GM12878 (cell line): ENCODE measurements at regions not wholly inside any gene's neighbourhood (a gene's known extent, or its start where the extent isn't known, plus 50 kb on each side); places are given as distances from the start of the nearest gene placed in this dataset.

Source experiments
- NFIC ChIP-seq: IDR thresholded peaks from 2 replicates; pipeline ENCODE4 v1.6.1; 2012; ENCODE audit warnings: low read depth, mild to moderate bottlenecking, inconsistent platforms, low read length, moderate library complexity
- NFYB ChIP-seq: IDR thresholded peaks from 2 replicates; pipeline ENCODE4 v1.6.1; 2011; ENCODE audit warnings: low read depth, mild to moderate bottlenecking, low read length, improper control_type of control experiment, moderate library complexity; ENCODE audit not compliant: insufficient read depth
- POLR2AphosphoS5 ChIP-seq: IDR thresholded peaks from 2 replicates; pipeline ENCODE4 v1.6.1; 2011; ENCODE audit warnings: mild to moderate bottlenecking, low read length, inconsistent platforms
- SIN3A ChIP-seq: IDR thresholded peaks from 2 replicates; pipeline ENCODE4 v1.6.1; 2012; ENCODE audit warnings: low read depth, low read length, improper control_type of control experiment
- SPI1 ChIP-seq: IDR thresholded peaks from 2 replicates; pipeline ENCODE4 v1.6.1; 2011; ENCODE audit warnings: low read depth, mild to moderate bottlenecking, low read length, moderate library complexity, borderline replicate concordance; ENCODE audit not compliant: insufficient read depth
- SRF ChIP-seq, 2 experiments: IDR thresholded peaks; 2 replicates each; pipeline ENCODE4 v1.6.1; 2011; ENCODE audit warnings: low read depth in 2 of 2, low read length in 2 of 2, mild to moderate bottlenecking in 1 of 2, moderate library complexity in 1 of 2
- TF ChIP-seq, protein P1 (sequence below), 3 experiments: IDR thresholded peaks in 2 of 3; conservative IDR thresholded peaks in 1 of 3; 2 replicates each; pipeline ENCODE4 v1.5.1; 2011; ENCODE audit warnings: low read depth in 3 of 3, low read length in 3 of 3, mild to moderate bottlenecking in 3 of 3, control low read depth in 2 of 3, moderate library complexity in 2 of 3, inconsistent platforms in 1 of 3, mixed read lengths in 1 of 3; ENCODE audit not compliant: control insufficient read depth in 2 of 3, insufficient read depth in 1 of 3; ENCODE audit errors: extremely low read depth in 1 of 3

DNA sequence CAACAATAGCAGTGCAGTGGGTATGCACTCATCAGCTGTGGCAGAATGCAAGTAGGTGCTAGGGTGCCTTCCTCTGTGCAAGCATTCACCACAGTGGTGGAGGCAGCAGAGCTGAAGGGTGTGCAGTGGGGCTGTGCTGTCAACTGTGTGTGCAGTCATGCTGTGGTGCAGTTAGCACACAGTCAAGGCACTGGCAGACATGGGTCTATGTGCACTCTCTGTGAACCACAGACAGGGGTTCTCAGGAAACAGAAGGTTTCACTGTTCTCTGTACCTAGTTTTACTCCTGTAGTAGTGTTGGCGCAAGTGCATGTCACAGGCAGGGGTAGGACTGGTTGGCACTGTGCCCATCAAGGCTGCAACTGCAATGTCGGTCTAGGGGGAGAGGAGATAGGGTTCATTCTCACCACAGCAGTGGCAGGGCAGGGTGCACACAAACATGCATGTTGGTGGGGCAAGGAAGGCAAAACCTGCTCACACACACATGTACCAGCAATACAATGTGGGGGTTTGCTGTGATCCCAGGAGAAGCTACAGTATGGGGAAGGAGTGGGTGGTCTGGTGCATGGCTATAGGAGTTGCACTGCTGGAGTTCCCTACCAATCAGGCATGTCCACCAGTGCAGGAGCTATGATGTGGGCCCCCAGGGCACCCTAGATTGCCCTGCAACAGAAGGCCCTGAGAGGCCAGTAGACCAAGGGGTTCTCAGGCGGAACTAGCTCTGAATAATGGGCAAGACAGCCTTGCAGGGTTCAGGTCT lies 242.7 kb upstream of the DDX18 start:
- TF ChIP-seq SRF (IDR thresholded peaks at IDR 0.05; ENCODE audit: low read depth in 2 of 2, low read length in 2 of 2), result no peak
- TF ChIP-seq NFYB, result no peak
- TF ChIP-seq, protein P1, sequence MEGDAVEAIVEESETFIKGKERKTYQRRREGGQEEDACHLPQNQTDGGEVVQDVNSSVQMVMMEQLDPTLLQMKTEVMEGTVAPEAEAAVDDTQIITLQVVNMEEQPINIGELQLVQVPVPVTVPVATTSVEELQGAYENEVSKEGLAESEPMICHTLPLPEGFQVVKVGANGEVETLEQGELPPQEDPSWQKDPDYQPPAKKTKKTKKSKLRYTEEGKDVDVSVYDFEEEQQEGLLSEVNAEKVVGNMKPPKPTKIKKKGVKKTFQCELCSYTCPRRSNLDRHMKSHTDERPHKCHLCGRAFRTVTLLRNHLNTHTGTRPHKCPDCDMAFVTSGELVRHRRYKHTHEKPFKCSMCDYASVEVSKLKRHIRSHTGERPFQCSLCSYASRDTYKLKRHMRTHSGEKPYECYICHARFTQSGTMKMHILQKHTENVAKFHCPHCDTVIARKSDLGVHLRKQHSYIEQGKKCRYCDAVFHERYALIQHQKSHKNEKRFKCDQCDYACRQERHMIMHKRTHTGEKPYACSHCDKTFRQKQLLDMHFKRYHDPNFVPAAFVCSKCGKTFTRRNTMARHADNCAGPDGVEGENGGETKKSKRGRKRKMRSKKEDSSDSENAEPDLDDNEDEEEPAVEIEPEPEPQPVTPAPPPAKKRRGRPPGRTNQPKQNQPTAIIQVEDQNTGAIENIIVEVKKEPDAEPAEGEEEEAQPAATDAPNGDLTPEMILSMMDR (IDR thresholded peaks at IDR 0.05 in 2 of 3, conservative IDR thresholded peaks at IDR 0.05 in 1 of 3; ENCODE audit: control insufficient read depth in 2 of 3, extremely low read depth in 1 of 3, insufficient read depth in 1 of 3, low read depth in 3 of 3, low read length in 3 of 3), result no peak
- no peak for TF ChIP-seq SPI1
- no peak for TF ChIP-seq SIN3A
- TF ChIP-seq NFIC, result no peak
- no peak for TF ChIP-seq POLR2AphosphoS5
